IMR-90 (cell line): ENCODE measurements at regions not wholly inside any gene's neighbourhood (a gene's known extent, or its start where the extent isn't known, plus 50 kb on each side); places are given as distances from the start of the nearest gene placed in this dataset.

Experiments used
- ATAC-seq: fragments of 200-7000 bp; cut with Tn5 transposase; 2 replicates; pipeline ENCODE4 v1.9.1; 2020; ENCODE audit warnings: low read depth, mild to moderate bottlenecking, moderate library complexity
- BruUV-seq: library from RNA; stranded (reverse); fragments of 400-500 nt; replicated peaks from 2 replicates; lab custom pipeline; 2021; lab: Mats Ljungman, UMichigan
- CTCF ChIA-PET: fragments of 300-600 bp; formaldehyde crosslinking; extraction: SDS; loops from one replicate; lab custom pipeline; 2021; ENCODE audit warnings: antibody characterized with exemption; lab: Yijun Ruan, JAX
- POLR2A ChIA-PET: fragments of 300-600 bp; sonication (Branson Sonifier 250); formaldehyde crosslinking; loops from one replicate; lab custom pipeline; 2022; ENCODE audit warnings: antibody characterized with exemption; ENCODE audit not compliant: unreplicated experiment; lab: Charles Lee
- DNase-seq: peaks from one replicate; pipeline ENCODE4 v3.0.0; 2013
- H2AFZ ChIP-seq: replicated peaks from 2 replicates; pipeline ENCODE3; 2013; ENCODE audit warnings: low read length, mild to moderate bottlenecking; ENCODE audit not compliant: poor library complexity
- H2AK5ac ChIP-seq: 2 replicates; pipeline ENCODE4 v1.6.1; 2013; ENCODE audit warnings: low read depth, low read length, inconsistent platforms
- H2AK9ac ChIP-seq: replicated peaks from 2 replicates; pipeline ENCODE3; 2013; ENCODE audit warnings: mild to moderate bottlenecking, low read depth, low read length, moderate library complexity; ENCODE audit not compliant: poor library complexity
- H2BK120ac ChIP-seq: 2 replicates; pipeline ENCODE4 v1.6.1; 2013; ENCODE audit warnings: low read depth, low read length, inconsistent platforms
- H2BK15ac ChIP-seq: 3 replicates; pipeline ENCODE4 v1.6.1; 2013; ENCODE audit warnings: low read depth, low read length, inconsistent platforms
- H2BK20ac ChIP-seq: 2 replicates; pipeline ENCODE4 v1.6.1; 2013; ENCODE audit warnings: low read depth, mild to moderate bottlenecking, inconsistent platforms, low read length, moderate library complexity
- H2BK5ac ChIP-seq: 2 replicates; pipeline ENCODE4 v1.6.1; 2013; ENCODE audit warnings: mild to moderate bottlenecking, low read depth, low read length, inconsistent platforms; ENCODE audit not compliant: poor library complexity, severe bottlenecking
- H3K14ac ChIP-seq: replicated peaks from 2 replicates; pipeline ENCODE4 v1.6.1; 2013; ENCODE audit warnings: low read depth, low read length, inconsistent platforms
- H3K18ac ChIP-seq: 2 replicates; pipeline ENCODE4 v1.6.1; 2013; ENCODE audit warnings: low read depth, low read length, control low read depth
- H3K23ac ChIP-seq: 2 replicates; pipeline ENCODE4 v1.6.1; 2013; ENCODE audit warnings: low read depth, low read length, inconsistent platforms
- H3K27ac ChIP-seq: 2 replicates; pipeline ENCODE4 v1.5.1; 2013; ENCODE audit warnings: mild to moderate bottlenecking, control low read depth, low read length; ENCODE audit not compliant: insufficient read depth
- H3K27me3 ChIP-seq: 2 replicates; pipeline ENCODE4 v1.6.1; 2013; ENCODE audit warnings: low read length; ENCODE audit not compliant: control insufficient read depth, insufficient read depth
- H3K36me3 ChIP-seq: 2 replicates; pipeline ENCODE4 v1.6.1; 2013; ENCODE audit warnings: low read length, mixed read lengths; ENCODE audit not compliant: control insufficient read depth, insufficient read depth
- H3K4ac ChIP-seq: 2 replicates; pipeline ENCODE4 v1.6.1; 2013; ENCODE audit warnings: low read depth, low read length, inconsistent platforms
- H3K4me1 ChIP-seq: 2 replicates; pipeline ENCODE4 v1.6.1; 2013; ENCODE audit warnings: low read length, mixed read lengths; ENCODE audit not compliant: control insufficient read depth, insufficient read depth
- H3K4me2 ChIP-seq: 2 replicates; pipeline ENCODE4 v1.6.1; 2013; ENCODE audit warnings: low read depth, mild to moderate bottlenecking, control low read depth, low read length, moderate library complexity
- H3K4me3 ChIP-seq: 2 replicates; pipeline ENCODE4 v1.5.1; 2013; ENCODE audit warnings: low read depth, mild to moderate bottlenecking, control low read depth, low read length, moderate library complexity; ENCODE audit not compliant: insufficient read depth
- H3K56ac ChIP-seq: 2 replicates; pipeline ENCODE4 v1.6.1; 2013; ENCODE audit warnings: low read length, inconsistent platforms; ENCODE audit not compliant: insufficient read depth; ENCODE audit errors: extremely low read depth
- H3K79me1 ChIP-seq, 2 experiments: 2 replicates each; pipeline ENCODE4 v1.6.1; 2013; ENCODE audit warnings: low read length in 2 of 2, inconsistent platforms in 1 of 2, low read depth in 1 of 2
- H3K9ac ChIP-seq: 2 replicates; pipeline ENCODE4 v1.6.1; 2013; ENCODE audit warnings: low read depth, low read length, control low read depth
- H3K9me1 ChIP-seq: 2 replicates; pipeline ENCODE4 v1.6.1; 2013; ENCODE audit warnings: low read length, inconsistent platforms; ENCODE audit not compliant: insufficient read depth
- H3K9me3 ChIP-seq: 2 replicates; pipeline ENCODE4 v1.6.1; 2013; ENCODE audit warnings: low read length; ENCODE audit not compliant: control insufficient read depth, insufficient read depth
- H4K20me1 ChIP-seq: 2 replicates; pipeline ENCODE4 v1.6.1; 2013; ENCODE audit warnings: low read length, inconsistent platforms; ENCODE audit not compliant: insufficient read depth
- H4K5ac ChIP-seq: 2 replicates; pipeline ENCODE4 v1.6.1; 2013; ENCODE audit warnings: mild to moderate bottlenecking, low read depth, low read length, control low read depth
- H4K8ac ChIP-seq, 2 experiments: 2 replicates each; pipeline ENCODE4 v1.6.1; 2013; ENCODE audit warnings: low read depth in 2 of 2, low read length in 2 of 2, control low read depth in 1 of 2, inconsistent platforms in 1 of 2
- H4K91ac ChIP-seq: 2 replicates; pipeline ENCODE4 v1.6.1; 2013; ENCODE audit warnings: low read depth, low read length, inconsistent platforms; ENCODE audit not compliant: insufficient read depth
- BHLHE40 ChIP-seq: fragments of 150-350 bp; IDR thresholded peaks from 2 replicates; pipeline ENCODE4 v1.6.1; 2016; ENCODE audit warnings: mild to moderate bottlenecking, low read depth, low read length
- CEBPB ChIP-seq: IDR thresholded peaks from 2 replicates; pipeline ENCODE4 v1.6.1; 2012; ENCODE audit warnings: low read depth, low read length, improper control_type of control experiment
- CHD1 ChIP-seq: IDR thresholded peaks from 2 replicates; pipeline ENCODE4 v1.6.1; 2012; ENCODE audit warnings: low read depth, low read length, improper control_type of control experiment
- CTCF ChIP-seq: conservative IDR thresholded peaks from 2 replicates; pipeline ENCODE4 v1.5.1; 2012; ENCODE audit warnings: mild to moderate bottlenecking, low read depth, low read length, improper control_type of control experiment
- ELK1 ChIP-seq: fragments of 150-350 bp; IDR thresholded peaks from 2 replicates; pipeline ENCODE4 v1.6.1; 2016; ENCODE audit warnings: low read depth, mild to moderate bottlenecking, low read length, moderate library complexity, borderline replicate concordance
- FOS ChIP-seq: fragments of 150-350 bp; IDR thresholded peaks from 2 replicates; pipeline ENCODE4 v1.6.1; 2016; ENCODE audit warnings: low read depth, low read length
- MAFK ChIP-seq: IDR thresholded peaks from 2 replicates; pipeline ENCODE4 v1.6.1; 2012; ENCODE audit warnings: low read depth, low read length, improper control_type of control experiment
- MAZ ChIP-seq: IDR thresholded peaks from 2 replicates; pipeline ENCODE4 v1.6.1; 2012; ENCODE audit warnings: low read depth, mild to moderate bottlenecking, low read length, improper control_type of control experiment, moderate library complexity, borderline replicate concordance
- MXI1 ChIP-seq: IDR thresholded peaks from 2 replicates; pipeline ENCODE4 v1.6.1; 2012; ENCODE audit warnings: low read depth, mild to moderate bottlenecking, low read length, moderate library complexity, borderline replicate concordance
- NFE2L2 ChIP-seq: fragments of 150-350 bp; IDR thresholded peaks from 2 replicates; pipeline ENCODE4 v1.6.1; 2016; ENCODE audit warnings: low read depth, mild to moderate bottlenecking, low read length
- POLR2A ChIP-seq: IDR thresholded peaks from 2 replicates; pipeline ENCODE4 v1.6.1; 2012; ENCODE audit warnings: mild to moderate bottlenecking, low read depth, low read length
- RAD21 ChIP-seq: IDR thresholded peaks from 2 replicates; pipeline ENCODE4 v1.6.1; 2012; ENCODE audit warnings: low read length, improper control_type of control experiment
- RCOR1 ChIP-seq: IDR thresholded peaks from 2 replicates; pipeline ENCODE4 v1.6.1; 2012; ENCODE audit warnings: mild to moderate bottlenecking, low read length, improper control_type of control experiment; ENCODE audit not compliant: insufficient replicate concordance
- RFX5 ChIP-seq: IDR thresholded peaks from 2 replicates; pipeline ENCODE4 v1.8.0; 2012; ENCODE audit warnings: low read depth, mild to moderate bottlenecking, low read length, moderate library complexity
- SMC3 ChIP-seq: fragments of 150-350 bp; IDR thresholded peaks from 2 replicates; pipeline ENCODE4 v1.6.1; 2016; ENCODE audit warnings: low read depth, mild to moderate bottlenecking, antibody characterized with exemption, low read length, moderate library complexity
- USF2 ChIP-seq: fragments of 150-350 bp; IDR thresholded peaks from 2 replicates; pipeline ENCODE4 v1.6.1; 2017; ENCODE audit warnings: mild to moderate bottlenecking, antibody characterized with exemption, low read length, low read depth
- WGBS, 2 experiments: methylation state at CpG; one replicate each; pipeline versions ENCODE4 v1.1.5 to v1.1.7; 2013; ENCODE audit warnings: missing lambda C conversion rate in 2 of 2; ENCODE audit not compliant: insufficient read length in 1 of 2; ENCODE audit errors: extremely low coverage in 2 of 2; 5-methylcytosine and 5-hydroxymethylcytosine counted together
- dilution Hi-C: fragments of 300-500 bp; cut with HindIII; formaldehyde crosslinking; loops from one replicate; pipeline ENCODE4 v1.14.3; 2018; ENCODE audit warnings: low sequenced_read_pairs; ENCODE audit not compliant: unreplicated experiment
- in situ Hi-C: fragments of 300-500 bp; cut with MboI; formaldehyde crosslinking; loops from 3 replicates; pipeline ENCODE4 v1.14.3; 2019; ENCODE audit warnings: low sequenced_read_pairs, inconsistent platforms, mixed read lengths
- intact Hi-C: fragments of 100-400 bp; cut with micrococcal nuclease; formaldehyde crosslinking; loops from 2 replicates; pipeline ENCODE4 v1.10.0; 2022

GRCh38 chr10:90389876-90390275 is 468.0 kb downstream of the HTR7 start:
- H2BK15ac ChIP-seq: no peak overlapping the region
- DNase-seq (no peak), ATAC-seq (no peak)
- no peak overlapping the region for H4K8ac ChIP-seq
- no peaks in the 10 kb centered on the region for H3K79me1 ChIP-seq
- POLR2A ChIA-PET: no interaction called here
- H3K18ac ChIP-seq: no peak overlapping the region
- no peak overlapping the region for H2BK120ac ChIP-seq
- H4K20me1 ChIP-seq: no peaks in the 10 kb centered on the region
- H2AK5ac ChIP-seq: no peak overlapping the region
- H3K4me3 ChIP-seq: no peak overlapping the region
- no peak overlapping the region for H2AK9ac ChIP-seq
- no peaks in the 10 kb centered on the region for H3K36me3 ChIP-seq
- BruUV-seq: no TSS peak
- H3K23ac ChIP-seq: no peak overlapping the region
- H2BK5ac ChIP-seq: no peak overlapping the region
- H3K9ac ChIP-seq: no peak overlapping the region
- H3K27me3 ChIP-seq: no peaks in the 10 kb centered on the region
- H2AFZ ChIP-seq: no peak overlapping the region
- H3K9me3 ChIP-seq: no peaks in the 10 kb centered on the region
- no CpG with 5 or more reads among the region's 3 CpGs for WGBS, 2 experiments
- H3K56ac ChIP-seq: no peak overlapping the region
- H3K9me1 ChIP-seq: no peaks in the 10 kb centered on the region
- CTCF ChIA-PET: no interaction called here
- dilution Hi-C loops (no loop called here), in situ Hi-C loops (no loop called here), intact Hi-C loops (no loop called here)
- no peak overlapping the region for H4K5ac ChIP-seq
- H3K4me1 ChIP-seq: no peaks in the 10 kb centered on the region
- H3K4ac ChIP-seq: no peak overlapping the region
- no peak overlapping the region for H2BK20ac ChIP-seq
- no peak overlapping the region for H3K27ac ChIP-seq
- no peak overlapping the region for H3K14ac ChIP-seq
- TF ChIP-seq MXI1: no peak
- TF ChIP-seq RFX5: no peak
- TF ChIP-seq ELK1: no peak
- TF ChIP-seq BHLHE40: no peak
- TF ChIP-seq NFE2L2: no peak
- no peak for TF ChIP-seq CTCF
- no peak for TF ChIP-seq CHD1
- TF ChIP-seq RCOR1: no peak
- TF ChIP-seq FOS: no peak
- no peak for TF ChIP-seq MAZ
- TF ChIP-seq POLR2A: no peak
- TF ChIP-seq USF2: no peak
- no peak for TF ChIP-seq CEBPB
- TF ChIP-seq MAFK: no peak
- TF ChIP-seq SMC3: no peak
- TF ChIP-seq RAD21: no peak
- no peak overlapping the region for H4K91ac ChIP-seq
- no peak overlapping the region for H3K4me2 ChIP-seq
